Suppressor macrophage treated with lipopolysaccharide for 4 hours (primary cell): ENCODE measurements at regions not wholly inside any gene's neighbourhood (a gene's known extent, or its start where the extent isn't known, plus 50 kb on each side); places are given as distances from the start of the nearest gene placed in this dataset.

Experiments used
- DNase-seq: peaks from one replicate; pipeline ENCODE4 v3.0.0-alpha.2; 2020

GRCh38 chr7:156119771-156120170 is 307.5 kb upstream of the SHH start:
- DNase-seq, result no peak

DNA sequence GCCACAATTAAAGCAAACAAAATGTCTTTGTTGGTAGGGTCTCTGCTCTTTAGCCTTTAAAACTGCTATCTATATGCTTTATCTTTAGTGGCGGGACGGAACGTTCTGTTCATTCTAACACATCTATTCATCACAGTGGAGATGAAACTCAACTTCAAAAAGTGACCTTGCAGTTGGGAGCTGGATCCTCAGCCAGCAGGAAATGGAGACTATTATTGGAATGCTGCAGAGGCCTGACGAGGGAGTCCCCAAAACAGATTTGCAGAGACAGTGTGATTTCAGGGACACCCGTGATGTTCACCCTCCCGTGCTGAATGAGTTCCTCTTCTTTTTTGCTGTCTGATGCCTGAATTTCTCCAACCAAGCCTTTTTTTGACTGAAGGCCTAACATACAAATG is 306.0 kb upstream of the SHH start:
- DNase-seq, result no peak

DNA sequence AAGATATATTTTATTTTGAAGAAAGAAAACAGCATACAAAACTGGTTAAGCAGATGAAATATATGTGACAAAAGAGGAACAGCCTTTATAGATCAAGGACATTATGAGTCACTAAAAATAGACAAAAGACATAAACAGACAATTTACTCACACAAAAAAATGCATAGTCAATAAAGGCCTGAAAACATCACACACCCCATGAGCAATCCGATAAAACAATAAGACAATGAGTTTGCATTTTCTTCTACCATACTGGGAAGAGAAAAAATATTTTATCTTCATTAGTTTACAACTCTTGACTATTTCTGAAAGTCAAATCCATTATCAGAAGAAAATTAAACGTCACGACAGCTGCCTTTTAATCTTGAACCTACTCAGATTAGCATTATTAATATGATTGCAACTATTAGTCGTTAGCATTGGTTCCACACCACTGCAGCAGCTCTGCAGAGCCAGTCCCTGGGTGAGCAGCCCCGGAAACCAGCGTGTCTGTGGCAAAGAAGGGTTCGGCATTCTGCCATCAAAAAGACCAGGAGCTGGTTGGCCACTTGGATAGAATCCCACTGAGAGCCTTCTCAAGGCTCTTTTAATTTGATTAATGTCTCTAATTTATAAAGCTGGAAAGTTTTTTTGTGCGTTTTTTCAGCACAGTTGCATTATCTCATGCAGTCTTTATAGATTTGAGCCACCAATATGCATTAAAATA is 305.4 kb upstream of the SHH start:
- no peak for DNase-seq

GRCh38 chr7:156116514-156117215 is 304.4 kb upstream of the SHH start:
- no peak for DNase-seq

- DNase-seq, result no peak
Measured at GRCh38 chr7:156115582-156115981, 303.3 kb upstream of the SHH start.

- DNase-seq, result no peak
Measured at GRCh38 chr7:156113731-156114130, 301.5 kb upstream of the SHH start.

- no peak for DNase-seq
Measured at GRCh38 chr7:156109988-156110387, 297.7 kb upstream of the SHH start.

- no peak for DNase-seq
Measured at GRCh38 chr7:156109076-156109475, 296.8 kb upstream of the SHH start.

DNA sequence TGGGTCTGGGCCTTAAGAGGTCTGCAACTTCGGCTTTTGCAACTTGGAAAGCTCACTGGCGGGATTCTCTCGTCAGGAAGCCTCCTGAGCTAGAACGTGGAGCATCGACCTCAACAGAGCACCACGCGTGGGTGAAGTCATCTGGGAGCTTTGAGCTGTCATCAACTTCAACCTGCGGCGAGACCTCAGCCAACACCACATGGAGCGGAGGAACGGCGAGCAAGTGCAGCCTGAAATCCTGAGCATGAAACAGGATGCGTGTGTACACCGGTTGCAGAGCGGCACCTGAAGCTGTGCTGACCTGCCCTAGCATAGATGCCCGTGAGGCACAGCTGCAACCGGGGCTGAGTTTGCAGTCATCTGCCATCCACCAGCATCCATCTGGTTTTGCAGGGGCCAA is 295.7 kb upstream of the SHH start:
- DNase-seq, result no peak

DNA sequence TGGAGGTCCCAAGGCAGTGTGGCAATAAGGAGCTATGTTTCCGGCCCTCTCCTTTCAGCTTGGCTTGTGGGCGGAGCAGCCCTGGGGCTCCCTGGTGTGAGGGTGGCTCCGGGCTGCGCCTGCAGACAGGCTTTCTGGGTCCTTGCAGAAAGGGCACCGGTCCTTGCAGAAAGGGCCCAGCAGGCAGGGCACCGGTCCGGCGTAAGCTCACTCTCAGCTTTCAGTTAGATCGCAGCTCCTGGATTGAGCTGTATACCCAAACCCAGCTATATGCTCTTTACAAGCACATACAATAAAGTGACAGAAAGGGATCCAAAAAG is 293.8 kb upstream of the SHH start:
- no peak for DNase-seq

DNA sequence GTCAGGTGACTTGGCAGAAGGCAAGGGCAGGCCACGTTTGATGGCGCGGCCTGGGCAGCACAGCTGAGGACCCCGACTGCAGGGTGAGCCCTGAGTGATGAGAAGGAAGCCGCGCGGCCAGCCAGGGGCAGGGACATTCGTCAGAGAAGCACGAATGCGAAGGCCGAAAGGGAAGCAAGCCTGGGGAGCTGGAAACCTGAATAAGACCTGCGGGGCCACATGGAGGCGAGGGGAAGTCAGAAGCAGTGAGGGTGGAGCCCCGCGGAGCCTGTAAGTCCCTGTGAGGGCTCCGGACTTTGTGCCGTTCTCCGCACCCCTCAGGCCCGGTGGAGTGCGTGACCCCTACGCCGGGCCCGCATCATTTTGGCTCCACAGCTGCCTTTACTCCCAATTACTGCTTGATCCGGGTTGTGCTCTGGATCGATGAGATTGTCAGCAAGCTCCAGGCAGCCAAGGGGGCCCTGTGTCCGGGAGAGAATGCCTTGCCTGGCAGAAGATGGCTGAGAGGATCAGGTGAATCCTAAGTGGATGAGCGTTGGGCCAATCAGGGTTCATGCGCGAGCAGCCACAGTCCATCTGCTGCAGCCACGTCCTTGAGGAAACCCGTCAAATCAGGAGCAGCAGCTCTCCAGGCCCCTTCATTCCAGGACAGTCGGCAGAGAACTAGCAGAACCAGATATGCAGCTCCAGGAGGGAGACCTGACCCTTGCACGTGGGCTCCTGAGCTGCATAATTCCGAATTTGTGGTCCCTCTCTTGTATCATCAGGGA is 293.3 kb upstream of the SHH start:
- no peak for DNase-seq

GRCh38 chr7:156104501-156105336 is 292.5 kb upstream of the SHH start:
- no peak for DNase-seq

GRCh38 chr7:156102267-156102666 is 290.0 kb upstream of the SHH start:
- DNase-seq, result no peak

- no peak for DNase-seq
Measured at GRCh38 chr7:156101355-156101754, 289.1 kb upstream of the SHH start.

DNA sequence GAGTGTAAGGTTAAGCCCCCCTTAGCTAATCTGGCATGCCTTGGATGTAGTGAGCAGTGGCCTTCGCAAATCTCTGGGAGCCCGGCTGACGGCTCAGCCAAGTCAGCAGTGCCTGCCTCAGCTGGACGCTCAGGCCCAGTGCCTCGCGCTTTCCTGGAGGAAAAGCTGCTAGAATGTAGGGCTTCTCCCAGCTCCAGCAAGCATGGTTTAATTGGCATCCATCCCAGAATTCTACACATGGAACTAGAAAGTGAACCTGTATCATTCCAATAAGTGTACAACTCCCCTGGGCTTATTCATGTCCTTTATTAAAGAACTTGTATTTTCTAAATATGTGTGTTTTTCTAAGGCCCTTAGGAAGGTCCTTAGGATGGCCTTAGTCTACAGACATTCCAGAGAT is 287.8 kb upstream of the SHH start:
- DNase-seq, result no peak

- DNase-seq, result no peak
Measured at GRCh38 chr7:156099085-156099484, 286.8 kb upstream of the SHH start.

DNA sequence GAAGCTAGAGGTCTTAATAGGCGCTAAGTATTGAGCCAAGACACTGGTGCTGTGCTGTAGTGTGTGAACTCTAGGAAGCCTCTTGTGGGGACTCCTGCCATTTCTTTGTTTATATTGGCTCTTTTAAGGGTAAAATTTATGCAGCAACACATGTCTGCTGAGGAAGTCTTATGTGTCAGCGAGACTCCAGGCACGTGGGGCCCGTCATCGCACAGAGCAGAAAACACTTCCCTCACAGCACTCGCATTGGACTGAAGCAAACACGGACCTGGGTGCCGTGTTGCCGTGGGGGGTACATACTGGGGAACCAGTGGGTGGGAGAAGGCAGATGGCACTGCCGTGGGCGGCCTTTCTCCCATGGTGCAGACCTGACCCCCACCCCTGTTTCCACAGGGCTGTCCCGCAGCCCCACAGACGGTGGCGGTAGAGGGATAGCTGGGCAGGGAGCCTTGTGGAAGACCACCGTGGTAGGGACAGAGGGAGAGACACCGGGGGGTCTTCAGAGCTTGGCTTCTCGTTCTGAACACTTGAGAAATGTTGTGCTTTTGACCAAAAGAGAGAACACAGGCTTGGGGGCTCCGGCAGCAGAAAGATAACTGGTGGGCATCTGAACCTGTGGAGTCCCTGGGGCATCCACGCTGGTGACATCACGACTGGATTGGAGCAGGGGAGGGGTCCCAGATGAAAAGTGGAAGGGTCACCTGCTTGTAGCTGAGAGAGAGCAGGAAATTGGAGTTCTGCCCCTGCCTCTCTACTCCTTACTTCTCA is 284.7 kb upstream of the SHH start:
- no peak for DNase-seq

- no peak for DNase-seq
Measured at GRCh38 chr7:156095908-156096539, 283.8 kb upstream of the SHH start.

DNA sequence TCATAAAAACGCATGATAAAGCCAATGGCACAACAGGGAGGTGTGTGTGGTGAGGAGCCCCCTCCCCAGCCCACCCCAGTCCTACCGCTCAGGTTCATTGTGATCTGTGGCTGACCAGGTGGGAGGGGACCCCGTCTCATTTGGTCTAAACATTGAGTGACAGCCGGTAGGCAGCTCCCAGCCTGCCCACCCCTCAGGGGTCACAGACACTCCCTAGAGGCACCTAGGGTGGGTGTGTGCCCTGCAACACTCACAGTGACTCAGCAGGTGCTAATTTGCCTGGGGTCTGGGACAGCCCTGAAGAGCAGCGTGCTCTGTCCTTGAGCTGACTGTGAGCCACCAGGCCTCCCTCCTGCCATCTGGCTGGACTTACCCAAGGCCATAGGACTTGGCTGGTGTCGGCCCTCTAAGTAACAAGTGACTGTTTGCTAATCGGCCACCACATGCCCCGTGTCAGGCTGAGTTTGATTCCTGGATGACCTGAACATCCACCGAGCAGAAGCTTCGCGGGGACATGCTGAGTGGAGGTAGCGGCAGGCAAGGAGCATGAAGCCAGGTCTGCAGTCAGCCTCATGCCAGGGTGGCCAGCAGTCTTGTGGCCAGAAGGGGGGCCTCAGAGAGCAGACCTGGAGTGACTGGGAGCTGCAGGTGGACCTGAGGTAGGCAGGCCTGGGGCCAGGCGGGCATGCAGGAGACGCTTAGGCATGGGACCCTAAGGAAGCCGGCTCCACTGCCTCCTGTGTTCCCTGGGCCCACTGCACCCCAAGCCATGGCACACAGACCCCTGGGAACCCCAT is 282.3 kb upstream of the SHH start:
- no peak for DNase-seq

GRCh38 chr7:156092307-156092706 is 280.0 kb upstream of the SHH start:
- no peak for DNase-seq

GRCh38 chr7:156091519-156092080 is 279.3 kb upstream of the SHH start:
- no peak for DNase-seq
